Rectal smooth muscle tissue (tissue), 1 donor: ENCODE measurements at regions not wholly inside any gene's neighbourhood (a gene's known extent, or its start where the extent isn't known, plus 50 kb on each side); places are given as distances from the start of the nearest gene placed in this dataset.

Experiments
- H3K27ac ChIP-seq: one replicate; pipeline ENCODE4 v1.7.0; 2013; ENCODE audit warnings: low read depth, low read length, inconsistent platforms
- H3K27me3 ChIP-seq: one replicate; pipeline ENCODE4 v1.7.0; 2013; ENCODE audit warnings: low read length; ENCODE audit not compliant: control insufficient read depth, insufficient read depth
- H3K36me3 ChIP-seq: one replicate; pipeline ENCODE4 v1.7.0; 2013; ENCODE audit warnings: low read length; ENCODE audit not compliant: control insufficient read depth, insufficient read depth
- H3K4me1 ChIP-seq: one replicate; pipeline ENCODE4 v1.7.0; 2013; ENCODE audit warnings: low read length; ENCODE audit not compliant: control insufficient read depth, insufficient read depth
- H3K4me3 ChIP-seq: one replicate; pipeline ENCODE4 v1.7.0; 2013; ENCODE audit warnings: low read length
- H3K9ac ChIP-seq: one replicate; pipeline ENCODE4 v1.7.0; 2013; ENCODE audit warnings: low read length

- Histone ChIP-seq H3K27me3 (no peaks in the 10 kb centered on the region), H3K4me3 (no peak overlapping the region), H3K4me1 (peaks cover 2% of the 10 kb centered on the region), H3K27ac (no peak overlapping the region), H3K36me3 (no peaks in the 10 kb centered on the region), H3K9ac (no peak overlapping the region)
These were observed 100.4 kb upstream of the IRF2BP2 start for GRCh38 chr1:234710381-234710780.

GRCh38 chr1:234709473-234710228 is 99.7 kb upstream of the IRF2BP2 start:
- Histone ChIP-seq H3K4me1 (peaks cover 2% of the 10 kb centered on the region), H3K9ac (no peak overlapping the region), H3K36me3 (no peaks in the 10 kb centered on the region), H3K27ac (no peak overlapping the region), H3K4me3 (no peak overlapping the region), H3K27me3 (no peaks in the 10 kb centered on the region)

- Histone ChIP-seq H3K36me3 (no peaks in the 10 kb centered on the region), H3K4me1 (peaks cover 2% of the 10 kb centered on the region), H3K4me3 (no peak overlapping the region), H3K9ac (no peak overlapping the region), H3K27me3 (no peaks in the 10 kb centered on the region), H3K27ac (no peak overlapping the region)
These were observed 98.9 kb upstream of the IRF2BP2 start for GRCh38 chr1:234708700-234709395.

- Histone ChIP-seq H3K36me3 (no peaks in the 10 kb centered on the region), H3K27ac (no peak overlapping the region), H3K4me1 (peaks cover 2% of the 10 kb centered on the region), H3K27me3 (no peaks in the 10 kb centered on the region), H3K4me3 (no peak overlapping the region), H3K9ac (no peak overlapping the region)
These were observed 97.7 kb upstream of the IRF2BP2 start for GRCh38 chr1:234707641-234708040.

GRCh38 chr1:234706931-234707330 is 97.0 kb upstream of the IRF2BP2 start:
- no peaks in the 10 kb centered on the region for H3K36me3 ChIP-seq
- H3K27me3 ChIP-seq: no peaks in the 10 kb centered on the region
- no peak overlapping the region for H3K9ac ChIP-seq
- H3K27ac ChIP-seq: no peak overlapping the region
- H3K4me1 ChIP-seq: peaks cover 9% of the 10 kb centered on the region
- H3K4me3 ChIP-seq: no peak overlapping the region

GRCh38 chr1:234706199-234706598 is 96.2 kb upstream of the IRF2BP2 start:
- Histone ChIP-seq H3K9ac (no peak overlapping the region), H3K27ac (no peak overlapping the region), H3K27me3 (no peaks in the 10 kb centered on the region), H3K4me3 (no peak overlapping the region), H3K36me3 (no peaks in the 10 kb centered on the region), H3K4me1 (peaks cover 9% of the 10 kb centered on the region)

- Histone ChIP-seq H3K4me1 (peaks cover 8% of the 10 kb centered on the region), H3K36me3 (no peaks in the 10 kb centered on the region), H3K9ac (no peak overlapping the region), H3K4me3 (no peak overlapping the region), H3K27me3 (no peaks in the 10 kb centered on the region), H3K27ac (no peak overlapping the region)
These were observed 95.6 kb upstream of the IRF2BP2 start for GRCh38 chr1:234705615-234706014.

GRCh38 chr1:234704106-234704887 is 94.3 kb upstream of the IRF2BP2 start:
- Histone ChIP-seq H3K36me3 (no peaks in the 10 kb centered on the region), H3K27ac (no peak overlapping the region), H3K4me1 (peaks cover 18% of the 10 kb centered on the region), H3K4me3 (no peak overlapping the region), H3K9ac (no peak overlapping the region), H3K27me3 (no peaks in the 10 kb centered on the region)

- Histone ChIP-seq H3K9ac (no peak overlapping the region), H3K27ac (peak overlapping the region; percentile 29)
These were observed 92.5 kb upstream of the IRF2BP2 start for GRCh38 chr1:234702342-234703000.

GRCh38 chr1:234701737-234702341 is 91.9 kb upstream of the IRF2BP2 start:
- no peaks in the 10 kb centered on the region for H3K27me3 ChIP-seq
- H3K36me3 ChIP-seq: no peaks in the 10 kb centered on the region
- no peak overlapping the region for H3K4me3 ChIP-seq
- no peak overlapping the region for H3K9ac ChIP-seq
- peak overlapping the region; percentile 29 for H3K27ac ChIP-seq
- H3K4me1 ChIP-seq: peaks cover 18% of the 10 kb centered on the region

More at GRCh38 chr1:234702342-234703000, 92.5 kb upstream of the IRF2BP2 start:
- no peaks in the 10 kb centered on the region for H3K36me3 ChIP-seq
- H3K4me3 ChIP-seq: no peak overlapping the region
- no peaks in the 10 kb centered on the region for H3K27me3 ChIP-seq
- peaks cover 18% of the 10 kb centered on the region for H3K4me1 ChIP-seq

GRCh38 chr1:234699795-234700665 is 90.1 kb upstream of the IRF2BP2 start:
- Histone ChIP-seq H3K36me3 (no peaks in the 10 kb centered on the region), H3K27me3 (no peaks in the 10 kb centered on the region), H3K4me1 (peaks cover 18% of the 10 kb centered on the region), H3K9ac (no peak overlapping the region), H3K27ac (peak overlapping the region; percentile 75), H3K4me3 (no peak overlapping the region)
